Adrenal gland (tissue), 5 donors: ENCODE measurements at regions not wholly inside any gene's neighbourhood (a gene's known extent, or its start where the extent isn't known, plus 50 kb on each side); places are given as distances from the start of the nearest gene placed in this dataset.

Source experiments
- POLR2A ChIP-seq, 2 donors: fragments of 450-650 bp; IDR thresholded peaks; one replicate each; pipeline ENCODE4 v1.6.1; 2017; ENCODE audit warnings: antibody characterized with exemption in 2 of 2, mild to moderate bottlenecking in 2 of 2, moderate library complexity in 1 of 2
- TF ChIP-seq, protein P1 (sequence below), 6 experiments: fragments of 450-650 bp in 4 of 6; fragments of 200-600 bp in 2 of 6; sonication (generic) in 1 of 6; IDR thresholded peaks; 1 replicate in 5 of 6; 2 replicates in 1 of 6; pipeline versions ENCODE4 v1.5.1 to v1.8.0; 2016 to 2021; ENCODE audit warnings: antibody characterized with exemption in 6 of 6, mild to moderate bottlenecking in 2 of 6, moderate library complexity in 1 of 6
- donor health status: DM: no; HTN: no; CAD: no.

DNA sequence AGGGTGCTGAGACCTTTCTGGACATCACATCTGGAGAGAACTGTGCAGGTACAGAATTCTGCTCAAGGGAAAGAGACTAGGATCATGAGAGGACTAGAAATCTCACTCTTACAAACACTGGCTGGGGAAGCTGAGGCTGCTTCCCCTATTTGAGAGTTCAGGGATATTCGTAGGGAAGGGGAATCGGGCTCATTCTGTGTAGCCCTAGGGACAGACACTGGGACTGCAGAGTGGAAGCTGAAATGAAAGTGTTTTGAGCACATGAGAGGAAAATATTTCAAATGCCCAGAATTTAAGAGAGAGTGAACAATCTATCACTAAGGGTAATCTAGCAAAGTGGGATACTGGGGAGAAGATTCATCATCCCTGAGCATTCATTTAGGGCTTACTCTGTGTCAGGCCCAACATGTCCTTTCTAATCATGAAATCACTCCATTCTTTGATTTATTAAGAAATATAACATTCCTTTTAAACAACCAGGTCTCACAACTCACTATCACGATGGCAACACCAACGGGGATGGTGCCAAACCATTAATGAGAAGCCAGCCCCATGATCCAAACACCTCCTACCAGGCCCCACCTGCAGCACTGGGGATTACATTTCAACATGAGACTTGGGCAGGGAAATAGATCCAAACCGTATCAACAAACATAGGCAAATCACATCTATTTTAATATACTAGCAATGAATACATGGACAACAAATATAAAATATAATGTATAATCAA, 63.0 kb downstream of the CPN2 start:
- TF ChIP-seq, protein P1, sequence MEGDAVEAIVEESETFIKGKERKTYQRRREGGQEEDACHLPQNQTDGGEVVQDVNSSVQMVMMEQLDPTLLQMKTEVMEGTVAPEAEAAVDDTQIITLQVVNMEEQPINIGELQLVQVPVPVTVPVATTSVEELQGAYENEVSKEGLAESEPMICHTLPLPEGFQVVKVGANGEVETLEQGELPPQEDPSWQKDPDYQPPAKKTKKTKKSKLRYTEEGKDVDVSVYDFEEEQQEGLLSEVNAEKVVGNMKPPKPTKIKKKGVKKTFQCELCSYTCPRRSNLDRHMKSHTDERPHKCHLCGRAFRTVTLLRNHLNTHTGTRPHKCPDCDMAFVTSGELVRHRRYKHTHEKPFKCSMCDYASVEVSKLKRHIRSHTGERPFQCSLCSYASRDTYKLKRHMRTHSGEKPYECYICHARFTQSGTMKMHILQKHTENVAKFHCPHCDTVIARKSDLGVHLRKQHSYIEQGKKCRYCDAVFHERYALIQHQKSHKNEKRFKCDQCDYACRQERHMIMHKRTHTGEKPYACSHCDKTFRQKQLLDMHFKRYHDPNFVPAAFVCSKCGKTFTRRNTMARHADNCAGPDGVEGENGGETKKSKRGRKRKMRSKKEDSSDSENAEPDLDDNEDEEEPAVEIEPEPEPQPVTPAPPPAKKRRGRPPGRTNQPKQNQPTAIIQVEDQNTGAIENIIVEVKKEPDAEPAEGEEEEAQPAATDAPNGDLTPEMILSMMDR (IDR thresholded peaks at IDR 0.05) = peak in 1 of 6 experiments; percentile 14
- no peak for TF ChIP-seq POLR2A (IDR thresholded peaks at IDR 0.05)
